ENCODE measurements at regions not wholly inside any gene's neighbourhood (a gene's known extent, or its start where the extent isn't known, plus 50 kb on each side); places are given as distances from the start of the nearest gene placed in this dataset.

DNA sequence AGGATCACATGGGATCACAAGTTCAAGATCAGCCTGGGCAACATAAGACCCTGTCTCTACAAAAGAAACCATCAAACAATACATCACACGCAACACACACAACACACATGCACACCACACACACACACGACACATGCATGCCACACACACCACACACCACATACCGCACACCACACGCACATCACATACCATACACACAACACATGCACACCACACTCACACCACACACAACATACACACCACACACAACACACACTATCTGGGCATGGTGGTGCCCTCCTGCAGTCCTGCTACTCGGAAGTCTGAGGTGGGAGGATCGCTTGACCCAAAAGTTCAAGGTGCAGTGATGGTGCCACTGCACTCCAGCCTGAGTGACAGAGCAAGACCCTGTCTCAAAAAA is 198.3 kb downstream of the USP12 start:
- TF ChIP-seq CTCF (IDR thresholded peaks at IDR 0.05) = no peak
- TF ChIP-seq EP300 (IDR thresholded peaks at IDR 0.05) = no peak
- TF ChIP-seq POLR2A (IDR thresholded peaks at IDR 0.05) = no peak

Data from gastroesophageal sphincter (tissue), 3 donors.